Activated B cell treated with CpG ODN at 0.5 μM for 24 hours (primary cell): ENCODE measurements at regions not wholly inside any gene's neighbourhood (a gene's known extent, or its start where the extent isn't known, plus 50 kb on each side); places are given as distances from the start of the nearest gene placed in this dataset.
"Not testable (repeated sequence)": the region's sequence is repeated elsewhere in the genome, so short reads cannot be mapped to it uniquely, and the experiment has no call there.

Experiments used
- ATAC-seq: fragments of 200-7000 bp; cut with Tn5 transposase; one replicate; pipeline ENCODE4 v1.10.0; 2021; ENCODE audit warnings: low read depth, mild to moderate bottlenecking, moderate library complexity
- CTCF ChIA-PET: fragments of 350-600 bp; sonication (Branson Sonifier 250); formaldehyde crosslinking; loops from one replicate; lab custom pipeline; 2021; ENCODE audit warnings: antibody characterized with exemption; lab: Charles Lee
- POLR2A ChIA-PET: fragments of 350-600 bp; sonication (Branson Sonifier 250); formaldehyde crosslinking; loops from one replicate; lab custom pipeline; 2021; ENCODE audit warnings: antibody characterized with exemption; lab: Charles Lee
- DNase-seq: peaks from one replicate; pipeline ENCODE4 v3.0.0; 2022
- H3K27ac Mint-ChIP-seq: one replicate; pipeline ENCODE4 v1.8.0; 2020; ENCODE audit warnings: mixed read lengths
- H3K27me3 Mint-ChIP-seq: one replicate; pipeline ENCODE4 v1.8.0; 2021; ENCODE audit warnings: mixed read lengths
- H3K36me3 Mint-ChIP-seq: one replicate; pipeline ENCODE4 v1.8.0; 2021; ENCODE audit warnings: low read depth, mixed read lengths
- H3K4me1 Mint-ChIP-seq: one replicate; pipeline ENCODE4 v1.8.0; 2021; ENCODE audit warnings: mixed read lengths
- H3K4me3 Mint-ChIP-seq: one replicate; pipeline ENCODE4 v1.8.0; 2020; ENCODE audit warnings: mild to moderate bottlenecking, mixed read lengths
- H3K9me3 Mint-ChIP-seq: one replicate; pipeline ENCODE4 v1.8.0; 2020; ENCODE audit warnings: mixed read lengths
- intact Hi-C: fragments of 100-400 bp; cut with micrococcal nuclease; formaldehyde crosslinking; loops from one replicate; pipeline ENCODE4 v1.15.1; 2024

GRCh38 chr21:6493957-6494356 is 4027.4 kb upstream of the TPTE start:
- H3K4me1 Mint-ChIP-seq, H3K4me3 Mint-ChIP-seq, DNase-seq, CTCF ChIA-PET, H3K36me3 Mint-ChIP-seq, H3K9me3 Mint-ChIP-seq, ATAC-seq, H3K27ac Mint-ChIP-seq, intact Hi-C loops, POLR2A ChIA-PET, H3K27me3 Mint-ChIP-seq: not testable (repeated sequence)

- POLR2A ChIA-PET, DNase-seq, intact Hi-C loops: not testable (repeated sequence)
These were observed 4025.0 kb upstream of the TPTE start for GRCh38 chr21:6496356-6496755.

GRCh38 chr21:6498716-6499115 is 4022.7 kb upstream of the TPTE start:
- CTCF ChIA-PET, H3K4me1 Mint-ChIP-seq, DNase-seq, H3K4me3 Mint-ChIP-seq, H3K27ac Mint-ChIP-seq, H3K9me3 Mint-ChIP-seq, POLR2A ChIA-PET, intact Hi-C loops, H3K36me3 Mint-ChIP-seq, H3K27me3 Mint-ChIP-seq: not testable (repeated sequence)
- peak; percentile 11 for ATAC-seq

More at GRCh38 chr21:6496356-6496755, 4025.0 kb upstream of the TPTE start:
- H3K9me3 Mint-ChIP-seq, H3K27ac Mint-ChIP-seq, H3K27me3 Mint-ChIP-seq, CTCF ChIA-PET, H3K4me1 Mint-ChIP-seq, H3K4me3 Mint-ChIP-seq, H3K36me3 Mint-ChIP-seq, ATAC-seq: not testable (repeated sequence)

- H3K27me3 Mint-ChIP-seq, DNase-seq, H3K36me3 Mint-ChIP-seq, H3K9me3 Mint-ChIP-seq, POLR2A ChIA-PET, H3K4me1 Mint-ChIP-seq, H3K4me3 Mint-ChIP-seq, intact Hi-C loops, CTCF ChIA-PET, H3K27ac Mint-ChIP-seq: not testable (repeated sequence)
- peak; percentile 84 for ATAC-seq
These were observed 4022.1 kb upstream of the TPTE start for GRCh38 chr21:6499128-6499826.

- H3K27me3 Mint-ChIP-seq, H3K36me3 Mint-ChIP-seq, CTCF ChIA-PET, H3K27ac Mint-ChIP-seq, H3K4me1 Mint-ChIP-seq, DNase-seq, intact Hi-C loops, H3K9me3 Mint-ChIP-seq, POLR2A ChIA-PET, H3K4me3 Mint-ChIP-seq, ATAC-seq: not testable (repeated sequence)
These were observed 4021.5 kb upstream of the TPTE start for GRCh38 chr21:6499866-6500265.

GRCh38 chr21:6500681-6501080 is 4020.7 kb upstream of the TPTE start:
- H3K36me3 Mint-ChIP-seq, CTCF ChIA-PET, H3K9me3 Mint-ChIP-seq, H3K27me3 Mint-ChIP-seq, H3K4me1 Mint-ChIP-seq, H3K4me3 Mint-ChIP-seq, DNase-seq, POLR2A ChIA-PET, H3K27ac Mint-ChIP-seq, intact Hi-C loops: not testable (repeated sequence)
- ATAC-seq, result peak; percentile 27

- DNase-seq, H3K27ac Mint-ChIP-seq, H3K36me3 Mint-ChIP-seq, H3K9me3 Mint-ChIP-seq, intact Hi-C loops, H3K4me1 Mint-ChIP-seq, POLR2A ChIA-PET, CTCF ChIA-PET, ATAC-seq, H3K4me3 Mint-ChIP-seq, H3K27me3 Mint-ChIP-seq: not testable (repeated sequence)
These were observed 4015.1 kb upstream of the TPTE start for GRCh38 chr21:6506167-6506894.

- H3K36me3 Mint-ChIP-seq, CTCF ChIA-PET, H3K27me3 Mint-ChIP-seq, H3K9me3 Mint-ChIP-seq, H3K4me1 Mint-ChIP-seq, H3K4me3 Mint-ChIP-seq, intact Hi-C loops, H3K27ac Mint-ChIP-seq, DNase-seq, ATAC-seq, POLR2A ChIA-PET: not testable (repeated sequence)
These were observed 4013.8 kb upstream of the TPTE start for GRCh38 chr21:6507632-6508031.

- H3K4me1 Mint-ChIP-seq, H3K27ac Mint-ChIP-seq, H3K9me3 Mint-ChIP-seq, CTCF ChIA-PET, intact Hi-C loops, POLR2A ChIA-PET, ATAC-seq, H3K36me3 Mint-ChIP-seq, H3K27me3 Mint-ChIP-seq, H3K4me3 Mint-ChIP-seq, DNase-seq: not testable (repeated sequence)
These were observed 3999.6 kb upstream of the TPTE start for GRCh38 chr21:6521777-6522176.

GRCh38 chr21:6526213-6526612 is 3995.2 kb upstream of the TPTE start:
- DNase-seq, POLR2A ChIA-PET, H3K27me3 Mint-ChIP-seq, CTCF ChIA-PET, H3K36me3 Mint-ChIP-seq, ATAC-seq, intact Hi-C loops, H3K4me1 Mint-ChIP-seq, H3K9me3 Mint-ChIP-seq, H3K27ac Mint-ChIP-seq, H3K4me3 Mint-ChIP-seq: not testable (repeated sequence)

- DNase-seq, H3K36me3 Mint-ChIP-seq, H3K4me3 Mint-ChIP-seq, H3K9me3 Mint-ChIP-seq, H3K4me1 Mint-ChIP-seq, CTCF ChIA-PET, H3K27ac Mint-ChIP-seq, POLR2A ChIA-PET, ATAC-seq, H3K27me3 Mint-ChIP-seq, intact Hi-C loops: not testable (repeated sequence)
These were observed 3990.7 kb upstream of the TPTE start for GRCh38 chr21:6530655-6531054.

GRCh38 chr21:6533261-6533660 is 3988.1 kb upstream of the TPTE start:
- H3K27ac Mint-ChIP-seq, CTCF ChIA-PET, H3K36me3 Mint-ChIP-seq, H3K4me3 Mint-ChIP-seq, POLR2A ChIA-PET, intact Hi-C loops, H3K4me1 Mint-ChIP-seq, H3K9me3 Mint-ChIP-seq, H3K27me3 Mint-ChIP-seq, DNase-seq, ATAC-seq: not testable (repeated sequence)
